Activated T-cell treated with anti-CD3 and anti-CD28 coated beads, Interleukin-2, amount 50 U/mL, for 48 hours (primary cell): ENCODE measurements at regions not wholly inside any gene's neighbourhood (a gene's known extent, or its start where the extent isn't known, plus 50 kb on each side); places are given as distances from the start of the nearest gene placed in this dataset.

Experiments
- DNase-seq, 2 experiments: peaks; one replicate each; pipeline ENCODE4 v3.0.0-alpha.2; 2020

DNA sequence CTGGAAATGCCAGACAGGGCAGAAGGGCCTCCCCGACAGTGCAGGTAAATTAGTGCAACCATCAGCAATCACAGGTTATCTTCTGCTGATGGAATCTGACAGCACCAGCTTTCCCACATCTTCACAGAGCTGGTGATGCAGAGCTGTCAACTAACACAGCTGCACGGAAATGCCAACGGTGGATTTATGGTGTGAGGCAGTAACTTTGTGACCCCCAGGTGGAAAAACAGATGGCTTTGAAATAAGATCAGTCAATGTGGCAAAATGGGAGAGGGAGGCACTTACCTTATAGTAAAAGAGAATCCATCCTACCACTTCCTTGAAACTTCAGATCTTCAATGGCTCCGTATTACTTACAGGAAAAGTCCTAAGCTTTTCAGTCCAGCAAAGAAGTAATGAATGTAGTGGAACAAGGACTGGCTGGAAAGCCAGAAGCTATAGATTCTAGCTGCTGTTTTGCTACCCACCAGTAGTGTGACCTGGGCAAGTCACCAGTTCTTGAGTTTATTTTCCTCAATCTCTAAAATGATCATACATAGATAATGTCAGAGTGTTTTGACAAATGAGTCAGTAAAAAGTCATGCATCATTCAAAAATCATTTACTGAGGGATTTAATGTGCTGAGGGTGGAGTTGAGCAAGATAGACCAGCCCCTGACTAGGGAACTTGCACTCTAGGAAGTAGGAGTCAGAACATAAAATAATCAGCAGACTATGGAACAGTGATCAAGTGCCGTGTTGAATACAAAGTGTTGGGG lies 245.7 kb upstream of the JUN start:
- DNase-seq: no peak

DNA sequence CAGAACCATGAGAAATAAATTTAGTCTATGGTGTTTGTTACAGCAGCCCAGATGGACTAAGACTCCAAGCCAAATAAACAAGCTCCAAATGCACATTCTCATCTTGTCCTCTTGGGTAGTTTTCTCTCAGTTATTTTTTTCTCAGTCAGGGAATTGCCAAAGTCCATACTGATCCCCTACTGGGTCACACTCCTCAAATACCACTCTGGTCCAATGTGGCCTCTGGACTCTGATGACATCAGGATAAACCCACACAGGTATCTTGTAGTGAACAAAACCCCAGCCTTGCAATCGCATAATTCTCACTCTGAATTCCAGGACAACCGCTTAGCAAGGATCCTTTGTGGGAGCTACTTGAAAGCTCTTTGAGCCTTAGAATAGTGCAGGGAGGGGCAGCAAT lies 248.4 kb upstream of the JUN start:
- DNase-seq: no peak

DNA sequence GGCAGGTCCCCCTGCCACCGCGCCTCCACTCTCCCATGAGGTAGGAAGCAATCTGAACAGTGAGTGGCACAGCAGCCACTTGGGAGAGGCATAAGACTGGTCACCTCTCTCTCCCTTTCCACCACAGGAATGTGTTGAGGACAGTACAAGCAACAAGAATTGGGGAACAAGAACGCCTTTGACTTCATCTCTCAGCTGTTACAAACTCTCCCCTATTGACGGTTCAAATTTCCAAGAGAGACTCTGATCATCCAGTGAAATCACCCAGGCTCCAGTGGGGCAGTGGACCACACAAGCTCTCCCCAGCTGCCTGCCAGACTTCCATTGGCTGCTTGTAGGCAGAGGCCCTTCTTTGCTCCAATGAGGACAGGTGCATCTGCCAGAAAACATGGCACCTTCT lies 249.9 kb upstream of the JUN start:
- DNase-seq: no peak

DNA sequence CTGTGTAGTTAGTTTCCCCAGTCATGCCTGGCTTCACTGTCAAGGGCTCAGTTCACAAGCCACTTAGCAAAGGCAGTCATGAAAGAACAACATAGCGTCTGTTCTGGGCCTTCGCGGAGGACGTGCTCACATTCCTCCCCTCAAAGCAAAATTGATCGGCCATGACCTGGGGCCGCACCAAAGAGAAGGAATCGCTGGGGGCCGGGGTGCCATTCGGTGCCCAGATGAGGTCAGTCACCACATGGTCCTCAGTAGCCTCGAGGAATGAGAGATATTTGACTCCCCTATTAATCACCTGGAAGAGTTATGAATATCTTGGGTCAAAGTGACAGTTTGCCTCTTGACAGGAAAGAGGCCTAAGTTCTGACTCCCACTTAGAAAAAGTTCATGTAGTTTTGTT lies 251.1 kb upstream of the JUN start:
- DNase-seq: no peak

DNA sequence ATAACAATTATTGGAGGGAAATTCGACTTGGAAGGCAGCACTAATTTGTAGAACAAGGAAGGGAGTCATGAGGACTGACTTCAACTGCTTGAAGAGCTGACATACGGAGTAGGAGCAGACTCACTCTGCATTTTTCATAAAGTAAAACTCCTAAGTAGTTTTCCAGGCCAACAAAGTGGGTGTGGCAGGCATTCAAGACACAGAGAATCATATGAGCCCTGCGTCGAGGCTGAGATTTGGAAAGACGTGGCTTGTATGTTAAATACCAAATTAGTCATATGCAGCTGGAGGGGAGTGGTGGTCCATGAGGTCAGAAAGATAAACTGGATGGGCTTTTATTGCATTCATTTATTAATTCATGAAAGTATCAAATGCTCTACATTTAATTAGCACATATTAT lies 255.7 kb upstream of the JUN start:
- DNase-seq: no peak

DNA sequence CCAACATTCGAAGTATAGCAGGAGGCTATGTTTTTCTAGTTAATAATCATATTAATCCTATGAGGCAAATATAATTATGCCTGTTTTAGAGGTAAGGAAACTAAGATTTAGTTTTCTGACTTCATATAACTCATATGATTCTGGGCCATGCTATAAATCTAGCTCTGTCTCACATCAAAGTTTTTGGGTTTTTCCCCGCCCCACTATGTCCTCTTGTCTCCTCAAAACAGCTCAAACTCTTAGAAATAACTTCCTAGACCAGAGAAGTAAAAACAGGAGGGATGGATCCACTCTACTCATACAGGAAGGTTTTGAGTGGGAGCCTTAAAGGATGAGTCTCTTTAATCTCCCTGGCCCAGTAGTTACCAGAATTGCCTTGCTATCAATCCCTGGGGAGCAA lies 256.4 kb upstream of the FGGY start:
- no peak for DNase-seq

DNA sequence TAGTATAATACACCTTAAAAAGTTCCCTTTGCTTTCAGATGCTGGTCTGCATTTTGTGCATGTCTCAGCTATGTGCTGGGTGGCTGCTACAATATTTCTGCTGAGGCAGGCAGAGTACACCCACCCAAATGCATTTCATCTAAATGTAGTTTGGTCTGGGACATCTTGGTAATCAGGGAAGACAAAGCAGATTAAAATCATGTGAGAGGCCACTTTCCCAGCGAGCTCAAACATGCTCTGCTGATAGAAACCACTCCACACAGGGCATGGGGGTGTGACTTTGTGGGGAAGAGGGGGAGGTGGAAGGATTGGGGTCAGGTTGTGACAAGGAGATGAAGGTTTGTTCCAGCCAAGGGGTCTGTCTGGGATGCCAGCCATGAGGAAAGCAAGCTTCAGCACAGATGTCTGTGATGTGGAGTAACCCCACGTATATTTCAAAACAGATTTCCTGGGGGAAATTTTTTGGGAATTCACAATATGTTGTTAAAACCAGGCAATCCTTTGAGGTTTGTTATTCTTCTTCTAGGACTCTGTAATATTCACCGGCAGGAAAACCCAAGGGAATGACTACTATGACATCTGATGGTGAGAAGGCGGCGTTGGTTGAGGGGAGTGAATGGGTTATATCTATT lies 255.1 kb upstream of the FGGY start:
- DNase-seq: no peak

DNA sequence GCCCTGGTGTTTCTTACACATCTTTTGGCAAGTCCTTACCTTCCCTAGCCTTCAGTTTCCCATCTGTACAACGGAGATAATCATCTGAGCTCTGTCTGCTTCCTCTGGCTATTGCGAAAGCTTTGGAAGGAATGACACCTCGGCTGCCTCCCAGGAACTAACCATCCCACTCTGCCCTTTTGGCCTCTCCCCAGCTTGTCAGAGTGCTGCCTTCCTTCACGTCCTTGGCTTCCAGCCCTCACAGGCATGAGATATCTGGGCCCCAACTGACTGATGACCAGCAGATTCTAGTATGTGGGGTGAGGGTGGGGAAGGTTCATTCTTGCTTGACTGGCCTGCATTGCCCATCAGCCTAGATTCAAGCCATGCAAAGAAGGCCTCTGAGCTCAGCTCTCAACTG lies 253.1 kb upstream of the FGGY start:
- no peak for DNase-seq

DNA sequence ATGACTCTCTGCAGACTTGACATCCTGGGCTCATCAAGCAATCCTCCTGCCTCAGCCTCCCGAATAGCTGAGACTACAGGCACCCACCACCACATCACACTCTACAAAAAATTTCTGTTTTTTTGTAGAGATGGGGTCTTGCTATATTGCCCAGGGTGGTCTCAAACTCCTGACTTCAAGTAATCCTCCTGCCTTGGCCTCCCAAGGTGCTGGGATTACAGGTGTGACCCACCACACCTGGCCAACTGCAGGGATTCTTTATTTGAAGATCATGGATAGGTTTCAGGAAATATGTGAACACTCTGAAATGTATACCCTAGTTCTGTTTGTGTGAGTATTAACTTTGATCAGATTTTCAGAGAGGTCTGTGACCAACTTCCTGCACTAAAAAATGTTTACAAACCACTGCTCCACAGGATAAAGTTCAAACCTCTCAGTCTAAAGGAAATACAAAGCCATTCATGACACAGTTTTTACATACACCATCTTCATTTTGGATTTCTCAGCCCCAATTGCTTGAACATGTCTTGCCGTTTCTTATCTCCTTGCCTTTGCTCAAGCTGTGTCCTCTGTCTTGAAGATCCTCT lies 252.3 kb upstream of the FGGY start:
- no peak for DNase-seq

DNA sequence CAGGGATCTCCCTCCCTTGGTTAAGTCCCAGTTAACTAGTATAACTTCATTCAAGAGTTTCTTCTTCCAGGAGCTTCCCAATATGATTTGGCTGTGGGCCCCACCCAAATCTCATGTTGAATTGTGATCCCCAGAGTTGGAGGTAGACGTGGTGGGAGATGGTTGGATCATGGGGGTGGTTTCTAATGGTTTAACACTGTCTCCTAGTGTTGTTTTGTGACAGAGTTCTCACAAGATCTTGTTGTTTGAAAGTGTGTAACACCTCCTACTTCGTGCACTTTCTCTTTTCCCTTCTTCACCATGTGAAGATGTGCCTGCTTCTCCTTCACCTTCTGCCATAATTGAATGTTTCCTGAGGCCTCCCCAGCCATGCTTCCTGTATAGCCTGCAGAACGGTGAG lies 251.8 kb upstream of the FGGY start:
- no peak for DNase-seq

DNA sequence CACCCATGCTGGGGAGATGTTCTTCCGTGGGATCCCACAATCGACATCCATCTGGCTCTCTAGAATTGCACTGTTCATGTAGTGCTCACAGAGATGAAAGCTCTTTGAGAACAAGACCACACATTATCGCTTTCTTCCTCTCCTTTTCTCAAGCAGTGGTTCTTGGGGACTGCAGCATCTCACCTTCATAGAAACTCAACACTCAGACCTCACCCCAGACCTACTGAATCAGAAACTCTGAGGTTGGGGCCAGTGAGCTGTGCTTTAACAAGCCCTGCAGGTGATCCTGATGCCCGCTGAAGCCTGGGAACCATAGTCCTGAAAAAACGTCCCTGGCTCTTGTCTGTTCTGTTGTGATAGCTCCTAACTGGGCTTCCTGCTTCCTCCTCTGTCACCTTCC lies 251.3 kb upstream of the FGGY start:
- DNase-seq: no peak

DNA sequence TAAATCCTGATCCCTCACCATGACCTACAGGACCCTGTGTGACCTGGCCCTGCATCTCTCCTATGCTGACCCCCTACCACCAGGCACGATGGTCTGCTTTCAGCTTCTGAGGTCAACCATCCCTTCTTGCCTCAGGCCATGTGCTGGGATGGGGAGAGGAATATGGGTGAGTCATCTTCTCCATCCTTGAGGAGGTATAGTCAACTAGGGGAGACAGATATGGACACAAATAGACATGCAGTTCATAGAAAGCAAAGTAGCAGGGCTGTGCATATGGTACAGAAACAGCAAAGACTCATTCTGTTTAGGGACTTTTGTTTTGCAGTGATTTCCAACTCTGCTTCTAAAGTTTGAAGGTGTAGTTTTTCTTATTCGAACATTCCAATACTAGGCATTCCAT lies 250.8 kb upstream of the FGGY start:
- no peak for DNase-seq

DNA sequence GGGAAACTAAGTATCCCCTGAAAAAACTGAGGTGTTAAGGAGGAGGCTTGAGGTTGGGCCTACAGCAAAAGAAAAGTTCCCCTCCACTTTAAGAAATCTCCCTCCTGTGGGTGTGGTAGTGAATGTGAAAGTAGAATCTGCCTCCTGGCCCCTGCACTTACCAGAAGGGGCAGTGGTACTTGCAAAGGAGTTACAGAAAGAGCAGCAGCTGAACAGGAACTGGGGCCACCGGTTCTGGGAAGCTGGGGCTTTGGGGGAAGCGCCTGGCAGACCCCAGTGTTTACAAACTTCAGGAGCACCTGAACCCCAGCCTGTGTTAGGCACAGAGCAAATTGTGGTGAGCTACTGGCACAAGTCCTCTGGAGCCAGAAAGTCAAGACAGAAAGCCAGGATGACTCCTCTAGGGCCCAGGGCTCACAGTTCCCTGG lies 250.2 kb upstream of the FGGY start:
- DNase-seq: peak; percentile 53 to 59

DNA sequence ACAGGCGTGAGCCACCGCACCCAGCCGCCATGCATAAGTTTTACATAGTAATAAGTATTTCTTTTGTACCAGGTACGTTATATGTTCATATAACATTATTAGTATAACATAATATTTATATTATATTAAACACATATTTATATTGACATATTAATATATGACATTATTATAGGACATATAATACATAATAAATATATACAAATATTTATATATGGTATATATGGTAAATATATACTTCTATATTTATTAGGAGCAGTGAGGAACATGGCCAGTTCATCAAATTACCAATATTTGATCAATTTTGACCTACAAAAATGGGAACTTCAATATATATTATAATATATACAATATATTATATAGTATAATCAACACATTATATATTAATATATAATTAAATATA lies 245.9 kb upstream of the FGGY start:
- DNase-seq: no peak

DNA sequence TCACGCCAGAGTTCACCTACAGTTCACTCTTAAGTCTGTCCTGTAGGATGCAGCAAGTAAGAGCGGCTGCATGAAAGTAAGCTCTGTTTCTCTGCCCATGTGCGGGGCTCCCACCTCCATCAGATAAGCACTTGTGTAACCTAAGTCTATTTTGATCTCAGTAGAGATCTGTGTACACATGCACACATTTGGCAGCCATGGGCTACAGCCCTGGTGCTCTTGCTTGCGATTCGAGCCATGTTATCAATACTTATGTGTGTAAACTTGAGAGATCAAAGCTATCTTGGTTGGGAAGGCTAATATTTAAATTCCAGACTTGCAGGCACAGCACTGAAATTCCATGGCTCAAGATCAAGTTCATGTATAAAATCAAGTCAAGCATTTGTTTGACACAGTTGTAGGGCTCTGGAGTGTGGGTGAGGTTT lies 244.7 kb upstream of the FGGY start:
- DNase-seq: no peak

DNA sequence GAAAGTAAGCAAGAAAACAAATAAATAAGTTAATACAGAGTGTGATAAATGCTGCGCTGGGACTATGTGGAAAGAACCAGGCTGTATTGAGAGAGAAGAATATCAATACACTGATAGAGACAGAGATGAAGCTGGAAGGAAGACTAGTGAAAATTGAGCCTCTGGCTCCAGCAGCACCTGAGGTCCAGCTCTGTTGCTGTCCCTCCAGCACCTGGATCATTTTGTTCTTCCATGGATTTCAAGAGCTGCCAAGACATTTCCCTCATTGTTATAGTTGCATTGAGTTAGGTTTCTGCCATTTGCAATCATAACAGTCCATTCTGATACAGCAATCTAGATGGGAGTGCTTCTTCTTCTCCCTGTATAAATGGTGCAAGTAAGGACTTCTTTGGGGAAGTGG lies 242.7 kb upstream of the FGGY start:
- DNase-seq: no peak

DNA sequence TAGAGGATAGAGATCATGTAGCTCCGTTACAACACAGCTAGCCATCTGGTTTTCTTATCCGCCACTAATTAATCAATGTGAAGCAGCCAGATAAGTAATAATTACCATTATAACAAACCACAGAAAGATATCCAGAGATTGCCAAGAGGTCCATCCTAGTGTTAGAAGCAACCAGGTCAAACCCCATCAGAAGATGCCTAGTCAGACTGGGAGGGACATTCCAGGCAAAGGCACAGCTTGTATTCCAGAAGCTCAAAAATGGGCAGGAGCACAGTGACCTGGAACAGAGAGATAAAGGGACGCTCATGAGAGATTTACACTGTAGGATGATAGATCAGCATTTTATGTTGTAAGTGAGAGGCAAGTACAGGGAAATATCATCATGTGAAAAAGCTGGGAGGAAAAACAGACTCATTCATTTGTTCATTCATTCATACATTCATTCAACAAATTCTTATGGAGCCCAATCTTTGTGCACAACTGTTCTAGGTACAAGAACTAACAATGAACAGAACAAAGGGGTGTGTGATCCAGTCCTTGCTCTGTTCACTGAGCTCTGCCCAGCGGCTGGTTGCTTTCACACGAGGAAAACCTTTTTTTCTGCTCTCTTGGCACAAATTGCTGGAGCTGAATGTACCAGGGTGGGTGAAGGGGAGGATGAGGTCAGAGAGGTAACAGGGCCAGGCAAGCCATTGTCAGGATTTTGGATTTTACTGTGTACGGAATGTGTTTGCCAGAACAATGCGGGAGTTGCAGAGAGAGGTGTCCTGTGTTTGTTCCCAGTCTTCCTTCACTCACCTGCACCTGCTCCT lies 240.8 kb upstream of the FGGY start:
- no peak for DNase-seq

DNA sequence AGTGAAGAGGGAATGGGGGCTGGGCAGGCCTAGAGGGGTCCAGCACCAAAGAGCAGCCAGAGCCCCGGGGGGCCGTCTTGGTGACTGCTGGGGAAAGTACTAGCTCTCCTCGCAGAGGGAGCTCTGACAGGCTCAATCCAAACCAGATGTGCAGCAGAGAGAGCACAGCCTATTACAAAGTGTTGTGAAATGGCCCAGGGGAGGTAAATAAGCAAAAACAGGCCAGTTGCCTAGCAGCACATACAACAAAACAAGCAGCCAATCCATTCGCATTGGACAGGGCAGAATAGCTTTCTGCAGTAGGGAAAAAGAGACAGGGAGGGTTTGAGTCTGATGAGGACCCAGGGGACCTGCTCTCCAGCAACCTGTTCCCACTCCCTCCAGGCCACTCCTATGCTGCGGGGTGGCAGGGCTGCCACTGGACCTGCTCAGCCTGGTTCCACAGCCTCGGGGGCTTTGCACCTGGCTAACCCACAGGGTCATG lies 239.6 kb upstream of the FGGY start:
- no peak for DNase-seq

DNA sequence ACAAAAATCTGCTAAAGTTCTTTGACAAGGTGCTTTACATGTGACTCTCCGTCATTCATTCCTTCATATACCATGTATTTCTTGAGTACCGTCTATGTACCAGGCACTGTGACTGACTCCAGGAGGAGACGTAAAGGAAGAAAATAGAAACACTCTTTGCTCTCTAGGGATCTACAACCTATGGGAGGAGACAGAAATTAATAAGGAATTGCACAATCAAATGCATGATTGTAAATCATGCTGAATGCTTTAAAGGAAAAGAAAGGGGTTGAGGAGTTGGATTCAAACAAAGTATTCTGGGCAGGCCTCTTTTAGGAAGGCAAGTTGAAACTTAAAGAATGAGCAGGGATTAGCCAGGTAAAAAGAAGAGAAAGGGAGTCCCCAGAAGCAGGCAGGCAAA lies 239.1 kb upstream of the FGGY start:
- no peak for DNase-seq

DNA sequence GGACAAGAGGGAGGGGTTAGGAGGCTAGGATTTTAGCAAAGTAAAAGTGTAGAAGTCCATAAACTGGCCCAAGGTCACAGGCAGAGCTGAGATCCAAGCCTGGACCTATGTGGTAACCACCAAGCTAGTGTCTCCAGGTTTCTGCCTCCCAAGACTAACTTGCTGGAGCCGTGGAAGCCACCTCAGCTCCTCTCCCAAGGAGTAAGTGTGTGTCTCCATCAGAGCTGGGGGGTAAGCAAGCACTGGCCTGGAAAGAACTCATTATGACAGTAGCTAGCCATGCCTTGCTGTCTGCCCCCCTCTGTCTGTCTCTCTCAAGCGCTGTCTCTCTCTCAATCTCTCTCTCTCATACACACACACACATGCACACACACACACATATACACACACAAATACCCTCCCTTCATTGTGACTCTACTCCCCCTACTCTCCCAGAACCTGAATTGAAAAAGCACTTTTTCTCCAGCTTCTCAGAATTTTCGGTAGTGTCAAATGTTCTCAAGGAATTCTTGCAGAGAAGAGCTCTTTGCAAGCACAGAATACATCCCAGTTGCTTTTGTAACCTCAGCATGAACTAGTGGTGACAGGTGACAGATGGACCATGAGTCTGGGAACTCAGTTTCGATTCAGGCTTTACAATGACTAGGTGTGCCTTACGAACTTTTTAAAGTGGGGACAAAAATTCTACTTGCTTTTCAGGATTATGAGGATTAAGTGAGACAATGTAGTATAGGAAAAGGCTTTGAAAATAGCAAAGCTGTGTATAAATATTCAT lies 238.0 kb upstream of the FGGY start:
- no peak for DNase-seq

DNA sequence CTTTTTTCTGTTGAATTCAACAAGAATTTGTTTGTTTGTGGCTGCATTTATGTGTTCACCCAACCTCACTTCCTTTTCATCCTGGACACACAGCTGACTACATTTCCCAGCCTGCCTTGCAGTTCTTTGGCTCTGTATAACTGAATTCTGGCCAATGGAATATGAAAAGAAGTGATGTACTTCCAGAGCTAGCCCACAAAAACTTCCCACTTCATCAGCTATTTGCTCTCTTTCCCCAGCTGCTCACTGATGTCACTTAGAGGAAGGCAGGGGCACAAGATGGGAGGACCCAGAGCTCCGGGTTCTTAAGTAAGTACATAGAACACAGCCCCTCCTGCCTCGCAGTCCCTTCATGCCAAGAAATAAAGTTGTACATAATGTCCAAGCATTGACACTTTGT lies 235.0 kb upstream of the FGGY start:
- no peak for DNase-seq

DNA sequence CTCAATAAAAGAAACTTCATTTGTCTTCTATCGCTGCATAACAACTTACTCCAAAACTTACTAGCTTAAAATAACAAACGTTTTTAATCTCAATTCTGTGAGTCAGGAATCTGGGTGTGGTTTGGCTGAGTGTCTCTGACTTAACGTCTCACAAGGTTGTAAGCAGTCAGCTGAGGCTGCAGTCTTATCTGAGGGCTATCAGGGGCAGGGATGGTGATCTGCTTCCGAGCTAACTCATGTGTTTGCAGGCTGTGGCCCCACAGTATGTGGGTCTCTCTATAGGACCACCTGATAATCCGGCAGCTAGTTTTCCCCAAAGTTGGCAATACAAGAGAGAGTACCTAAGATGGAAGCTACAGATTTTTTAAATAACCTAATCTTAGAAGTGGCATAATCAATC lies 234.2 kb upstream of the FGGY start:
- no peak for DNase-seq

DNA sequence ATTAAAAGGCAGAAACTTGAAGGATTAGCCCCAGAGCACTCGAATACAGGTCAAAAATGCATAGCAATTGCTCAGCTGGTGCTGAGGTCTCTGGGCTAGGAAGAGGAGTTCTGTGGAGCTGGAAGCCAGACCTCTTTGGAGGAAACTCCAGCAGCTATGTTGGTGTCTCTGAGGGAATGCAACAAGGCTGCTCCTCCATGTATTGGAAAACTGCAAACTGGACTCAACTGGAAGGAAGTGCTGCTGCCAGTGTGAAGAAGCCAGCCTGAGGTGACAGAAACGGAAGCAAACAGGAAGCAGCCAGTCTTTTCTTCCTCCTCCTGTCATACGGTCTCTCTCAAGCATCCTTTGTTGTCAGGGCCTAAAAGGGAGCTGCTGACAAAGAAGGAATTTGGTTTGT lies 233.4 kb upstream of the FGGY start:
- DNase-seq: no peak
